Left lung (tissue), 4 donors: ENCODE measurements at regions not wholly inside any gene's neighbourhood (a gene's known extent, or its start where the extent isn't known, plus 50 kb on each side); places are given as distances from the start of the nearest gene placed in this dataset.

ENCODE experiments used
- ATAC-seq: fragments of 200-7000 bp; cut with Tn5 transposase; one replicate; pipeline ENCODE4 v1.9.1; 2020; ENCODE audit warnings: moderate library complexity
- DNase-seq, 4 donors: peaks; one replicate each; pipeline ENCODE4 v3.0.0-alpha.2; 2013 to 2020
- H3K27ac ChIP-seq, 2 donors: fragments of 200-600 bp; sonication (generic) in 1 of 2; one replicate each; pipeline versions ENCODE4 v1.5.0 to v1.8.0; 2020 to 2021
- H3K27me3 ChIP-seq, 2 donors: fragments of 200-600 bp; sonication (generic) in 1 of 2; one replicate each; pipeline versions ENCODE4 v1.5.0 to v1.8.0; 2020 to 2021
- H3K36me3 ChIP-seq, 2 donors: fragments of 200-600 bp; sonication (generic) in 1 of 2; one replicate each; pipeline versions ENCODE4 v1.5.0 to v1.8.0; 2020 to 2021
- H3K4me1 ChIP-seq, 2 donors: fragments of 200-600 bp; one replicate each; pipeline ENCODE4 v1.8.0; 2021
- H3K4me3 ChIP-seq, 2 donors: fragments of 200-600 bp; sonication (generic) in 1 of 2; one replicate each; pipeline versions ENCODE4 v1.5.0 to v1.8.0; 2020 to 2021; ENCODE audit warnings: mild to moderate bottlenecking in 1 of 2
- H3K9me3 ChIP-seq, 2 donors: fragments of 200-600 bp; sonication (generic) in 1 of 2; one replicate each; pipeline versions ENCODE4 v1.5.0 to v1.8.0; 2020 to 2021
- CTCF ChIP-seq, 2 donors: fragments of 200-600 bp; sonication (generic) in 1 of 2; IDR thresholded peaks; one replicate each; pipeline versions ENCODE4 v1.5.0 to v1.8.0; 2021; ENCODE audit warnings: antibody characterized with exemption in 2 of 2
- intact Hi-C, 2 donors: fragments of 100-400 bp; cut with DNase I; formaldehyde crosslinking; loops; one replicate each; pipeline versions ENCODE4 v1.11.2 to v1.14.2; 2022
- donor health status: DM: no; HTN: yes; CAD: no.
- donor health status: DM: no; HTN: no; CAD: no.

GRCh38 chr10:125468278-125468677, 214.7 kb downstream of the TEX36 start:
- Histone ChIP-seq H3K4me1 (no peaks in the 10 kb centered on the region), H3K27me3 (peaks cover 4 to 5% of the 10 kb centered on the region in 2 donors), H3K27ac (no peak overlapping the region), H3K4me3 (no peak overlapping the region), H3K9me3 (no peaks in the 10 kb centered on the region), H3K36me3 (no peaks in the 10 kb centered on the region)
- ATAC-seq: no peak
- DNase-seq: no peak
- intact Hi-C loops: no loop called here
- no peak for TF ChIP-seq CTCF (IDR thresholded peaks at IDR 0.05)

GRCh38 chr10:125466685-125467084, 216.3 kb downstream of the TEX36 start:
- Histone ChIP-seq H3K27me3 (peaks cover 4 to 5% of the 10 kb centered on the region in 2 donors), H3K27ac (no peak overlapping the region), H3K4me3 (no peak overlapping the region), H3K4me1 (no peaks in the 10 kb centered on the region), H3K9me3 (no peaks in the 10 kb centered on the region), H3K36me3 (no peaks in the 10 kb centered on the region)
- intact Hi-C loops: no loop called here
- ATAC-seq (no peak), DNase-seq (no peak)
- no peak for TF ChIP-seq CTCF (IDR thresholded peaks at IDR 0.05)

- H3K9me3 ChIP-seq: no peaks in the 10 kb centered on the region
- TF ChIP-seq CTCF (IDR thresholded peaks at IDR 0.05): no peak
- H3K27me3 ChIP-seq: peaks cover under 1 to 2% of the 10 kb centered on the region in 2 donors
- no peaks in the 10 kb centered on the region for H3K36me3 ChIP-seq
- no peak overlapping the region for H3K4me3 ChIP-seq
- ATAC-seq: no peak
- DNase-seq: no peak
- no peak overlapping the region for H3K27ac ChIP-seq
- intact Hi-C loops: no loop called here
- no peaks in the 10 kb centered on the region for H3K4me1 ChIP-seq
These were observed 220.1 kb downstream of the TEX36 start for GRCh38 chr10:125462845-125463244.

- no peak overlapping the region for H3K27ac ChIP-seq
- no peak for DNase-seq
- H3K27me3 ChIP-seq: no peaks in the 10 kb centered on the region
- no peak for ATAC-seq
- no peaks in the 10 kb centered on the region for H3K4me1 ChIP-seq
- H3K36me3 ChIP-seq: no peaks in the 10 kb centered on the region
- intact Hi-C loops: no loop called here
- H3K4me3 ChIP-seq: no peak overlapping the region
- no peak for TF ChIP-seq CTCF (IDR thresholded peaks at IDR 0.05)
- no peaks in the 10 kb centered on the region for H3K9me3 ChIP-seq
These were observed 222.6 kb downstream of the TEX36 start for GRCh38 chr10:125460326-125460725.

GRCh38 chr10:125457406-125457805, 225.6 kb downstream of the TEX36 start:
- H3K27ac ChIP-seq: no peak overlapping the region
- H3K4me1 ChIP-seq: no peaks in the 10 kb centered on the region
- no peak overlapping the region for H3K4me3 ChIP-seq
- H3K9me3 ChIP-seq: no peaks in the 10 kb centered on the region
- ATAC-seq: peak; percentile 52
- intact Hi-C loops: no loop called here
- no peak for TF ChIP-seq CTCF (IDR thresholded peaks at IDR 0.05)
- no peaks in the 10 kb centered on the region for H3K36me3 ChIP-seq
- peak in 1 of 4 donors; percentile 30 for DNase-seq
- peaks cover 0 to 5% of the 10 kb centered on the region in 2 donors for H3K27me3 ChIP-seq
